Endothelial cell of umbilical vein (primary cell): ENCODE measurements at regions not wholly inside any gene's neighbourhood (a gene's known extent, or its start where the extent isn't known, plus 50 kb on each side); places are given as distances from the start of the nearest gene placed in this dataset.

Experiments
- BruUV-seq: library from RNA; stranded (reverse); fragments of 400-500 nt; replicated peaks from 2 replicates; lab custom pipeline; 2021; lab: Mats Ljungman, UMichigan
- CTCF ChIA-PET: fragments of 300-600, 350-600 bp; sonication (Branson Sonifier 250); formaldehyde crosslinking; loops from one replicate; lab custom pipeline; 2021; ENCODE audit warnings: antibody characterized with exemption, inconsistent platforms; lab: Charles Lee
- POLR2A ChIA-PET: fragments of 300-600, 350-600 bp; sonication (Branson Sonifier 250); formaldehyde crosslinking; loops from one replicate; lab custom pipeline; 2021; ENCODE audit warnings: antibody characterized with exemption, inconsistent platforms; lab: Charles Lee
- DNase-seq: peaks from one replicate; pipeline ENCODE4 v3.0.0-alpha.2; 2011; ENCODE audit warnings: low read depth, low spot score
- FAIRE-seq: peaks from 2 replicates; lab custom pipeline; 2011; peaks lifted over from hg19 to GRCh38; lab: Jason Lieb, UNC
- H2AFZ ChIP-seq: 2 replicates; pipeline ENCODE4 v1.6.0; 2012; ENCODE audit warnings: low read depth, low read length, control low read depth, inconsistent platforms
- H3K27ac ChIP-seq: 2 replicates; pipeline ENCODE4 v1.5.1; 2011; ENCODE audit warnings: low read depth, mild to moderate bottlenecking, control low read depth, low read length, moderate library complexity; ENCODE audit not compliant: insufficient read depth
- H3K27me3 ChIP-seq, 2 experiments: 2 replicates each; pipeline versions ENCODE4 v1.6.0 to v1.6.1; 2011; ENCODE audit warnings: low read length in 2 of 2, mixed read lengths in 1 of 2; ENCODE audit not compliant: control insufficient read depth in 2 of 2, insufficient read depth in 2 of 2
- H3K36me3 ChIP-seq, 2 experiments: 2 replicates in 1 of 2; 3 replicates in 1 of 2; pipeline ENCODE4 v1.5.1; 2011; ENCODE audit warnings: low read length in 2 of 2, mild to moderate bottlenecking in 1 of 2, moderate library complexity in 1 of 2; ENCODE audit not compliant: control insufficient read depth in 2 of 2, insufficient read depth in 2 of 2; ENCODE audit errors: extremely low read depth in 1 of 2
- H3K4me1 ChIP-seq: 3 replicates; pipeline ENCODE4 v1.5.1; 2011; ENCODE audit warnings: mild to moderate bottlenecking, low read length; ENCODE audit not compliant: control insufficient read depth, insufficient read depth; ENCODE audit errors: extremely low read depth
- H3K4me2 ChIP-seq: 2 replicates; pipeline ENCODE4 v1.6.1; 2011; ENCODE audit warnings: low read length, control low read depth, mixed read lengths; ENCODE audit not compliant: insufficient read depth
- H3K4me3 ChIP-seq, 3 experiments: fragments of 200-600 bp in 1 of 3; sonication (generic), shearing (Covaris generic) in 1 of 3; replicated peaks in 1 of 3; 2 replicates each; pipeline ENCODE4 v1.5.1; 2011 to 2016; ENCODE audit warnings: control low read depth in 3 of 3, low read length in 3 of 3, mild to moderate bottlenecking in 2 of 3, inconsistent platforms in 1 of 3, low read depth in 1 of 3, moderate library complexity in 1 of 3; ENCODE audit not compliant: insufficient read depth in 1 of 3
- H3K79me2 ChIP-seq: 2 replicates; pipeline ENCODE4 v1.6.0; 2012; ENCODE audit warnings: low read length, inconsistent platforms; ENCODE audit not compliant: control insufficient read depth, insufficient read depth
- H3K9ac ChIP-seq: replicated peaks from 2 replicates; pipeline ENCODE3; 2011; ENCODE audit warnings: low read length, control low read depth; ENCODE audit not compliant: insufficient read depth; ENCODE audit errors: extremely low read depth
- H3K9me1 ChIP-seq: replicated peaks from 3 replicates; pipeline ENCODE4 v1.6.0; 2011; ENCODE audit warnings: mild to moderate bottlenecking, low read length; ENCODE audit not compliant: control insufficient read depth, insufficient read depth; ENCODE audit errors: extremely low read depth
- H3K9me3 ChIP-seq: replicated peaks from 2 replicates; pipeline ENCODE4 v1.5.1; 2012; ENCODE audit warnings: low read length, inconsistent platforms; ENCODE audit not compliant: control insufficient read depth, insufficient read depth
- H4K20me1 ChIP-seq: replicated peaks from 2 replicates; pipeline ENCODE3; 2011; ENCODE audit warnings: mild to moderate bottlenecking, low read length; ENCODE audit not compliant: control insufficient read depth, insufficient read depth; ENCODE audit errors: extremely low read depth
- EZH2 ChIP-seq: IDR thresholded peaks from 2 replicates; pipeline ENCODE4 v1.6.1; 2012; ENCODE audit warnings: borderline replicate concordance, low read depth, mild to moderate bottlenecking, moderate library complexity, low read length, inconsistent platforms; ENCODE audit not compliant: severe bottlenecking
- FOS ChIP-seq: IDR thresholded peaks from 2 replicates; pipeline ENCODE4 v1.6.1; 2011; ENCODE audit warnings: mild to moderate bottlenecking, low read length, moderate library complexity, borderline replicate concordance; ENCODE audit not compliant: insufficient read depth
- GATA2 ChIP-seq: IDR thresholded peaks from 2 replicates; pipeline ENCODE4 v1.7.0; 2011; ENCODE audit warnings: low read depth, mild to moderate bottlenecking, moderate library complexity, mixed read lengths, low read length; ENCODE audit not compliant: insufficient read length, insufficient read depth
- JUN ChIP-seq: IDR thresholded peaks from 2 replicates; pipeline ENCODE4 v1.6.1; 2011; ENCODE audit warnings: borderline replicate concordance, low read depth; ENCODE audit not compliant: insufficient read length, insufficient read depth
- MYC ChIP-seq: IDR thresholded peaks from one replicate; pipeline ENCODE4 v1.6.1; 2011; ENCODE audit warnings: mild to moderate bottlenecking, low read depth, low read length
- POLR2A ChIP-seq: IDR thresholded peaks from 2 replicates; pipeline ENCODE4 v1.6.1; 2012; ENCODE audit warnings: low read depth, mild to moderate bottlenecking, control low read depth, low read length
- POLR2AphosphoS5 ChIP-seq: IDR thresholded peaks from 2 replicates; pipeline ENCODE4 v1.6.1; 2012; ENCODE audit warnings: low read depth, mild to moderate bottlenecking, control low read depth, low read length, moderate library complexity; ENCODE audit not compliant: insufficient read depth
- dilution Hi-C: fragments of 300-500 bp; cut with MboI; formaldehyde crosslinking; loops from one replicate; pipeline ENCODE4 v1.15.0; 2019; ENCODE audit warnings: low sequenced_read_pairs; ENCODE audit not compliant: extremely low pct_ligation_motif_present
- intact Hi-C: fragments of 100-400 bp; cut with micrococcal nuclease; formaldehyde crosslinking; loops from one replicate; pipeline ENCODE4 v1.10.0; 2022
- TF ChIP-seq, protein P1 (sequence below), 2 donors: IDR thresholded peaks; 1 replicate in 1 of 2; 2 replicates in 1 of 2; pipeline ENCODE4 v1.5.1; 2011; ENCODE audit warnings: low read length in 2 of 2, mild to moderate bottlenecking in 2 of 2, moderate library complexity in 2 of 2, control low read depth in 1 of 2, inconsistent platforms in 1 of 2, low read depth in 1 of 2; ENCODE audit not compliant: insufficient read depth in 1 of 2; ENCODE audit errors: extremely low read depth in 1 of 2
- TF ChIP-seq, protein P2 (sequence below): IDR thresholded peaks from 2 replicates; pipeline ENCODE4 v1.6.1; 2011; ENCODE audit not compliant: insufficient read depth, insufficient read length

DNA sequence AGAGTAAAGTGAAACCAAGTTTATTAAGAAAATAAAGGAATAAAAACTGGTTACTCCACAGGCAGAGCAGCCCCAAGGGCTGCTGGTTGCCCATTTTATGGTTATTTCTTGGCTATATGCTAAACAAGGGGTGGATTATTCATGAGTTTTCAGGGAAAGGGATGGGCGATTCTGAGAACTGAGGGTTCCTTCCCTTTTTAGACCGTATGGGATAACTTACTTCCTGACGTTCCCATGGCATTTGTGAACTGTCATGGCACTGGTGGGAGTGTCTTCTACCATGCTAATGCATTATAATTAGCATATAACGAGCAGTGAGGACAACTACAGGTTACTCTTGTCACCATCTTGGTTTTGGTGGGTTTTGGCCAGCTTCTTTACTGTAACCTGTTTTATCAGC is 323.9 kb upstream of the PTGER4 start:
- ChIA-PET CTCF (no interaction called here), POLR2A (no interaction called here)
- FAIRE-seq (no peak), DNase-seq (no peak)
- H2AFZ ChIP-seq, result no peak overlapping the region
- no peaks in the 10 kb centered on the region for H3K27me3 ChIP-seq
- H3K36me3 ChIP-seq, result no peaks in the 10 kb centered on the region
- H3K9me1 ChIP-seq, result no peaks in the 10 kb centered on the region
- H3K9ac ChIP-seq, result no peak overlapping the region
- dilution Hi-C loops, result no loop called here
- no peak overlapping the region for H3K4me2 ChIP-seq
- TF ChIP-seq JUN (no peak), MYC (no peak), POLR2A (no peak), FOS (no peak)
- TF ChIP-seq, protein P1, sequence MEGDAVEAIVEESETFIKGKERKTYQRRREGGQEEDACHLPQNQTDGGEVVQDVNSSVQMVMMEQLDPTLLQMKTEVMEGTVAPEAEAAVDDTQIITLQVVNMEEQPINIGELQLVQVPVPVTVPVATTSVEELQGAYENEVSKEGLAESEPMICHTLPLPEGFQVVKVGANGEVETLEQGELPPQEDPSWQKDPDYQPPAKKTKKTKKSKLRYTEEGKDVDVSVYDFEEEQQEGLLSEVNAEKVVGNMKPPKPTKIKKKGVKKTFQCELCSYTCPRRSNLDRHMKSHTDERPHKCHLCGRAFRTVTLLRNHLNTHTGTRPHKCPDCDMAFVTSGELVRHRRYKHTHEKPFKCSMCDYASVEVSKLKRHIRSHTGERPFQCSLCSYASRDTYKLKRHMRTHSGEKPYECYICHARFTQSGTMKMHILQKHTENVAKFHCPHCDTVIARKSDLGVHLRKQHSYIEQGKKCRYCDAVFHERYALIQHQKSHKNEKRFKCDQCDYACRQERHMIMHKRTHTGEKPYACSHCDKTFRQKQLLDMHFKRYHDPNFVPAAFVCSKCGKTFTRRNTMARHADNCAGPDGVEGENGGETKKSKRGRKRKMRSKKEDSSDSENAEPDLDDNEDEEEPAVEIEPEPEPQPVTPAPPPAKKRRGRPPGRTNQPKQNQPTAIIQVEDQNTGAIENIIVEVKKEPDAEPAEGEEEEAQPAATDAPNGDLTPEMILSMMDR (IDR thresholded peaks at IDR 0.05; ENCODE audit: extremely low read depth in 1 of 2, insufficient read depth in 1 of 2, low read depth in 1 of 2, low read length in 2 of 2), result no peak
- no peak overlapping the region for H3K27ac ChIP-seq
- H3K9me3 ChIP-seq, result no peaks in the 10 kb centered on the region
- H3K4me3 ChIP-seq, result no peak overlapping the region
- no peaks in the 10 kb centered on the region for H3K79me2 ChIP-seq
- no peaks in the 10 kb centered on the region for H3K4me1 ChIP-seq
- no TSS peak for BruUV-seq
- H4K20me1 ChIP-seq, result no peaks in the 10 kb centered on the region
- intact Hi-C loops, result no loop called here

DNA sequence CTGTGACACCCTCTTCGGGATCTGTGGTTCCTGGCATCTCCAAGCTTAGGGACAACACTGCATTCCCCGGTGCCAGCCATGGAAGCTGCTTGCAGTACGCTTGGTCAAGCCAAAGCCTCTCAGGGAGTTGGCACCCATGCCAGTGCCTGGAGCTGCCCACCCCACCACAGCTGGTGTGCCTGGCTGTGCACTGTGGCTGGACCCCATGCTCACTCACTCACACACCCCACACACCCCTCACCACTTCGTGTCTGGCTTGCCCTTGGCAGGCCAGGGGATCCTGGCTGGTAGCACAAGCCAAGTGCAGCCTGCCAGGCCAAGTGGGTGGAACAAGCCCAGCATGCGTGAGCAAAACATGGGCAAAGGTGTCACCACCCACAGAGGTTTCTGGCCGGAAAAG is 324.5 kb upstream of the PTGER4 start:
- Histone ChIP-seq H3K4me3 (no peak overlapping the region), H3K9me3 (no peaks in the 10 kb centered on the region), H3K27me3 (no peaks in the 10 kb centered on the region), H3K9me1 (no peaks in the 10 kb centered on the region), H3K79me2 (no peaks in the 10 kb centered on the region), H3K4me2 (no peak overlapping the region), H3K4me1 (no peaks in the 10 kb centered on the region), H3K27ac (no peak overlapping the region), H4K20me1 (no peaks in the 10 kb centered on the region), H3K36me3 (no peaks in the 10 kb centered on the region), H3K9ac (no peak overlapping the region), H2AFZ (no peak overlapping the region)
- CTCF ChIA-PET, result interaction anchor here (0.9 kb wide), 1 partner anchor 10 kb away, joined by 3 read pairs; no protein-coding TSS in a partner anchor
- TF ChIP-seq FOS, result no peak
- no peak for TF ChIP-seq EZH2
- TF ChIP-seq, protein P2, sequence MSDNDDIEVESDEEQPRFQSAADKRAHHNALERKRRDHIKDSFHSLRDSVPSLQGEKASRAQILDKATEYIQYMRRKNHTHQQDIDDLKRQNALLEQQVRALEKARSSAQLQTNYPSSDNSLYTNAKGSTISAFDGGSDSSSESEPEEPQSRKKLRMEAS, result no peak
- no peak for TF ChIP-seq MYC
- no peak for TF ChIP-seq POLR2AphosphoS5
- TF ChIP-seq, protein P1 (IDR thresholded peaks at IDR 0.05; ENCODE audit: extremely low read depth in 1 of 2, insufficient read depth in 1 of 2, low read depth in 1 of 2, low read length in 2 of 2), result no peak
- no peak for TF ChIP-seq GATA2
- TF ChIP-seq POLR2A, result no peak
- TF ChIP-seq JUN, result no peak
- no TSS peak for BruUV-seq
- dilution Hi-C loops, result no loop called here
- intact Hi-C loops, result no loop called here
- no peak for FAIRE-seq
- no peak for DNase-seq
- POLR2A ChIA-PET, result no interaction called here
